HepG2 (cell line): ENCODE measurements at regions not wholly inside any gene's neighbourhood (a gene's known extent, or its start where the extent isn't known, plus 50 kb on each side); places are given as distances from the start of the nearest gene placed in this dataset.

Experiments used
- ATAC-seq: fragments of 200-7000 bp; cut with Tn5 transposase; 3 replicates; pipeline ENCODE4 v1.9.1; 2020; ENCODE audit warnings: mild to moderate bottlenecking, moderate library complexity
- BruUV-seq: library from RNA; stranded (reverse); fragments of 400-500 nt; replicated peaks from 2 replicates; lab custom pipeline; 2021; lab: Mats Ljungman, UMichigan
- CTCF ChIA-PET: fragments of 300-600 bp; formaldehyde crosslinking; extraction: SDS; loops from one replicate; lab custom pipeline; 2021; ENCODE audit warnings: low total read pairs, inconsistent platforms, low intra/inter-chr PET ratio; lab: Yijun Ruan, JAX
- POLR2A ChIA-PET: fragments of 350-600 bp; sonication (Branson Sonifier 250); formaldehyde crosslinking; loops from one replicate; lab custom pipeline; 2020; ENCODE audit warnings: antibody characterized with exemption, inconsistent platforms; lab: Yijun Ruan, JAX
- DNase-seq: peaks from one replicate; pipeline ENCODE4 v3.0.0-alpha.2; 2015; ENCODE audit warnings: low spot score
- FAIRE-seq: peaks from 3 replicates; lab custom pipeline; 2011; peaks lifted over from hg19 to GRCh38; lab: Jason Lieb, UNC
- H2AFZ ChIP-seq: one replicate; pipeline ENCODE4 v1.6.1; 2011; ENCODE audit warnings: low read length, inconsistent platforms
- H3K27ac ChIP-seq: fragments of 300-600 bp; 3 replicates; pipeline ENCODE4 v1.8.0; 2011; ENCODE audit warnings: mixed run types, mild to moderate bottlenecking, mixed read lengths, low read length, inconsistent platforms; ENCODE audit not compliant: insufficient read depth; ENCODE audit errors: extremely low read length
- H3K27me3 ChIP-seq, 2 experiments: fragments of 200-600 bp in 1 of 2; 2 replicates in 1 of 2; 3 replicates in 1 of 2; pipeline versions ENCODE4 v1.6.0 to v1.8.0; 2011; ENCODE audit warnings: low read length in 2 of 2, mild to moderate bottlenecking in 2 of 2, moderate library complexity in 2 of 2, inconsistent platforms in 1 of 2; ENCODE audit not compliant: insufficient read depth in 2 of 2, control insufficient read depth in 1 of 2
- H3K36me3 ChIP-seq, 2 experiments: fragments of 200-600 bp in 1 of 2; replicated peaks in 1 of 2; 2 replicates in 1 of 2; 3 replicates in 1 of 2; pipeline versions ENCODE4 v1.5.1 to v1.8.0; 2011; ENCODE audit warnings: low read length in 2 of 2, inconsistent platforms in 1 of 2; ENCODE audit not compliant: insufficient read depth in 2 of 2, control insufficient read depth in 1 of 2
- H3K4me1 ChIP-seq: 2 replicates; pipeline ENCODE4 v1.5.1; 2012; ENCODE audit warnings: low read length, inconsistent platforms; ENCODE audit not compliant: insufficient read depth
- H3K4me2 ChIP-seq: 2 replicates; pipeline ENCODE4 v1.6.0; 2011; ENCODE audit warnings: low read depth, low read length, inconsistent platforms
- H3K4me3 ChIP-seq, 3 experiments: fragments of 200-600 bp in 1 of 3; sonication (generic), shearing (Covaris generic) in 1 of 3; replicated peaks in 1 of 3; 2 replicates each; pipeline ENCODE4 v1.5.1; 2011 to 2016; ENCODE audit warnings: low read length in 3 of 3, inconsistent platforms in 2 of 3, low read depth in 2 of 3, mild to moderate bottlenecking in 2 of 3, control low read depth in 1 of 3, mixed read lengths in 1 of 3; ENCODE audit not compliant: insufficient read depth in 1 of 3
- H3K79me2 ChIP-seq: one replicate; pipeline ENCODE4 v1.6.1; 2011; ENCODE audit warnings: low read length, inconsistent platforms; ENCODE audit not compliant: insufficient read depth
- H3K9ac ChIP-seq: 2 replicates; pipeline ENCODE4 v1.6.0; 2011; ENCODE audit warnings: mild to moderate bottlenecking, low read depth, low read length, inconsistent platforms; ENCODE audit not compliant: insufficient read depth
- H3K9me3 ChIP-seq: 2 replicates; pipeline ENCODE4 v1.5.1; 2012; ENCODE audit warnings: mild to moderate bottlenecking, low read length
- H4K20me1 ChIP-seq: 2 replicates; pipeline ENCODE4 v1.6.0; 2011; ENCODE audit warnings: inconsistent platforms, mild to moderate bottlenecking, low read length, moderate library complexity; ENCODE audit not compliant: insufficient read depth
- ASH2L ChIP-seq: fragments of 300-600, 200-600 bp; sonication (generic); IDR thresholded peaks from 2 replicates; pipeline ENCODE4 v1.7.0; 2017; ENCODE audit warnings: low read depth, mild to moderate bottlenecking, moderate library complexity, mixed read lengths, low read length; ENCODE audit not compliant: insufficient read length
- HOXA3 ChIP-seq: sonication (generic); formaldehyde crosslinking; IDR thresholded peaks from 2 replicates; pipeline ENCODE4 v1.5.0; 2020; ENCODE audit warnings: missing genetic modification reagents
- MYNN ChIP-seq: sonication (generic); formaldehyde crosslinking; IDR thresholded peaks from 2 replicates; pipeline ENCODE4 v1.4.0; 2020; ENCODE audit warnings: mild to moderate bottlenecking, low read depth, missing genetic modification reagents
- NBN ChIP-seq: fragments of 450-650 bp; conservative IDR thresholded peaks from 2 replicates; pipeline ENCODE4 v1.6.1; 2017
- PAF1 ChIP-seq: IDR thresholded peaks from 2 replicates; pipeline ENCODE4 v1.6.1; 2016; ENCODE audit warnings: missing genetic modification reagents, missing compliant biosample characterization
- RBFOX2 ChIP-seq: fragments of 200-400 bp; formaldehyde crosslinking; IDR thresholded peaks from 2 replicates; pipeline ENCODE4 v1.6.1; 2017; ENCODE audit warnings: low read depth, mild to moderate bottlenecking, low read length
- SSRP1 ChIP-seq: IDR thresholded peaks from 2 replicates; pipeline ENCODE4 v1.6.1; 2016; ENCODE audit warnings: control low read depth
- TBP ChIP-seq: sonication (generic); formaldehyde crosslinking; IDR thresholded peaks from 2 replicates; pipeline ENCODE4 v1.5.0; 2020; ENCODE audit warnings: missing genetic modification reagents
- ZNF235 ChIP-seq: sonication (generic); formaldehyde crosslinking; IDR thresholded peaks from 2 replicates; pipeline ENCODE4 v1.8.1; 2023; ENCODE audit warnings: mild to moderate bottlenecking, missing genetic modification reagents, borderline replicate concordance
- ZNF382 ChIP-seq: sonication (generic); formaldehyde crosslinking; IDR thresholded peaks from 2 replicates; pipeline ENCODE4 v1.5.0; 2020; ENCODE audit warnings: missing genetic modification reagents, mild to moderate bottlenecking, borderline replicate concordance
- WGBS: methylation state at CpG from one replicate; pipeline ENCODE4 v1.1.6; 2017; ENCODE audit warnings: low lambda C conversion rate; 5-methylcytosine and 5-hydroxymethylcytosine counted together
- in situ Hi-C: cut with HindIII; loops from 2 replicates; pipeline ENCODE4 v1.10.0; 2017; ENCODE audit warnings: low pct_unique_long_range_greater_than_20kb; ENCODE audit not compliant: extremely low pct_ligation_motif_present
- intact Hi-C: fragments of 100-400 bp; cut with micrococcal nuclease; formaldehyde crosslinking; loops from one replicate; pipeline ENCODE4 v1.10.0; 2022; ENCODE audit not compliant: unreplicated experiment
- TF ChIP-seq, protein P1 (sequence below): IDR thresholded peaks from 2 replicates; pipeline ENCODE4 v1.6.1; 2016; ENCODE audit warnings: mild to moderate bottlenecking, missing biosample characterization, missing genetic modification reagents
- TF ChIP-seq, protein P2 (sequence below): sonication (generic); formaldehyde crosslinking; IDR thresholded peaks from 2 replicates; pipeline ENCODE4 v1.4.0; 2020; ENCODE audit warnings: mild to moderate bottlenecking, missing genetic modification reagents, borderline replicate concordance
- TF ChIP-seq, protein P3 (sequence below): IDR thresholded peaks from 2 replicates; pipeline ENCODE4 v1.6.1; 2016; ENCODE audit warnings: missing compliant biosample characterization, missing genetic modification reagents, borderline replicate concordance
- TF ChIP-seq, protein P4 (sequence below): sonication (generic); formaldehyde crosslinking; IDR thresholded peaks from 2 replicates; pipeline ENCODE4 v1.8.0; 2022; ENCODE audit warnings: missing genetic modification reagents, mild to moderate bottlenecking, inconsistent platforms, borderline replicate concordance
- TF ChIP-seq, protein P5 (sequence below): sonication (generic); formaldehyde crosslinking; IDR thresholded peaks from 2 replicates; pipeline ENCODE4 v1.4.0; 2020; ENCODE audit warnings: mild to moderate bottlenecking, missing genetic modification reagents

DNA sequence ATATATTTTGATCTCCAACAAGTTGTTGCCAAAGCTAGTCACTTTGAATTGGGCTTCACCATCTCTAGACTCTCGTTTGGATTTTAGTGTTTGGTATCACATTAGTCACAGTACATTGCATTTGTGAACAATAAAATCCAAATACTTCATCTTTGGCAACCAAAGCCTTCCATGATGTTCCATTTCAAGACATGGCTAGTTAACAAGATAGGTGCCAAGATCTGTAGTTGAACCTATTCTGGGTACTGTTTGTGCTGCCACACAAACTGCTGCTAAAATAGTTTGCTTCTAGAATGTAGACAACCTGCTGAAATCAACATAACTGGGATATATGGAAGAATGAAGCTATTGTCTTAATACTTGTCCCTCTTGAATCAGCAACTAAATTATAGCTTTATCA, 207.5 kb downstream of the LRRC70 start:
- ChIA-PET CTCF (no interaction called here), POLR2A (no interaction called here)
- 0% methylated on average over 1 of the region's 1 CpG for WGBS
- intact Hi-C loops (no loop called here), in situ Hi-C loops (no loop called here)
- Histone ChIP-seq H3K36me3 (no peaks in the 10 kb centered on the region), H4K20me1 (no peaks in the 10 kb centered on the region), H3K27me3 (no peaks in the 10 kb centered on the region), H3K27ac (no peak overlapping the region), H3K9me3 (no peaks in the 10 kb centered on the region), H3K79me2 (no peaks in the 10 kb centered on the region), H3K4me2 (no peak overlapping the region), H3K4me1 (no peaks in the 10 kb centered on the region), H3K4me3 (no peak overlapping the region), H3K9ac (no peak overlapping the region), H2AFZ (no peak overlapping the region)
- TF ChIP-seq, protein P1, sequence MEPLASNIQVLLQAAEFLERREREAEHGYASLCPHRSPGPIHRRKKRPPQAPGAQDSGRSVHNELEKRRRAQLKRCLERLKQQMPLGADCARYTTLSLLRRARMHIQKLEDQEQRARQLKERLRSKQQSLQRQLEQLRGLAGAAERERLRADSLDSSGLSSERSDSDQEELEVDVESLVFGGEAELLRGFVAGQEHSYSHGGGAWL (CRISPR knock-in tag) = no peak
- TF ChIP-seq TBP (CRISPR knock-in tag) = no peak
- TF ChIP-seq, protein P2, sequence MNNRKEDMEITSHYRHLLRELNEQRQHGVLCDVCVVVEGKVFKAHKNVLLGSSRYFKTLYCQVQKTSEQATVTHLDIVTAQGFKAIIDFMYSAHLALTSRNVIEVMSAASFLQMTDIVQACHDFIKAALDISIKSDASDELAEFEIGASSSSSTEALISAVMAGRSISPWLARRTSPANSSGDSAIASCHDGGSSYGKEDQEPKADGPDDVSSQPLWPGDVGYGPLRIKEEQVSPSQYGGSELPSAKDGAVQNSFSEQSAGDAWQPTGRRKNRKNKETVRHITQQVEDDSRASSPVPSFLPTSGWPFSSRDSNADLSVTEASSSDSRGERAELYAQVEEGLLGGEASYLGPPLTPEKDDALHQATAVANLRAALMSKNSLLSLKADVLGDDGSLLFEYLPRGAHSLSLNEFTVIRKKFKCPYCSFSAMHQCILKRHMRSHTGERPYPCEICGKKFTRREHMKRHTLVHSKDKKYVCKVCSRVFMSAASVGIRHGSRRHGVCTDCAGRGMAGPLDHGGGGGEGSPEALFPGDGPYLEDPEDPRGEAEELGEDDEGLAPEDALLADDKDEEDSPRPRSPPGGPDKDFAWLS (CRISPR knock-in tag) = no peak
- TF ChIP-seq NBN = no peak
- BruUV-seq = no TSS peak
- ATAC-seq (no peak), DNase-seq (no peak), FAIRE-seq (no peak)

DNA sequence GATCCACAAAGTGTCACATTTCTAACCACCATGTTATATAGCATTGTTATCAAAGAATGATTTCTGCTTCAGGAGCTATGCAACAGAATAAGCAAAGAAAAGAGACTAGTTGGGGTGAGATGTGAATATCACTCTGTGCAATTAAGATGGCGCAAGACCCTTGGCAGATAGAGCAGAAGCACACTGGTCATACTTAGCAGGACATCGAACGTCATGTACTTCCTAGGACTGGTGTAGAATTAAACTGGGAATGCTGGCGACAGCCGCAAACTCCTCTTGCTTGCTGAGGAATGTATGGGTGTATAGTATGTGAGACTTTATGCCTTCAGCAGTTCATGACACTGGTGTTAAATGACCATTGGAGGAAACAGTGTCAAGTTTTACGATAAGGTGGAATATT, 207.0 kb downstream of the LRRC70 start:
- H3K4me2 ChIP-seq = no peak overlapping the region
- no peaks in the 10 kb centered on the region for H3K27me3 ChIP-seq
- H2AFZ ChIP-seq = no peak overlapping the region
- no TSS peak for BruUV-seq
- H3K4me1 ChIP-seq = no peaks in the 10 kb centered on the region
- H3K9ac ChIP-seq = no peak overlapping the region
- FAIRE-seq (no peak), ATAC-seq (no peak), DNase-seq (no peak)
- no peaks in the 10 kb centered on the region for H4K20me1 ChIP-seq
- in situ Hi-C loops = no loop called here
- POLR2A ChIA-PET = no interaction called here
- WGBS = 63% methylated on average over 6 of the region's 6 CpGs
- no peak overlapping the region for H3K27ac ChIP-seq
- H3K4me3 ChIP-seq = no peak overlapping the region
- H3K9me3 ChIP-seq = no peaks in the 10 kb centered on the region
- H3K36me3 ChIP-seq = no peaks in the 10 kb centered on the region
- H3K79me2 ChIP-seq = no peaks in the 10 kb centered on the region
- CTCF ChIA-PET = no interaction called here
- intact Hi-C loops = no loop called here
- TF ChIP-seq PAF1 (CRISPR knock-in tag) (no peak), ZNF235 (CRISPR knock-in tag) (no peak), ASH2L (no peak), MYNN (CRISPR knock-in tag) (no peak), RBFOX2 (no peak), ZNF382 (no peak), SSRP1 (CRISPR knock-in tag) (no peak), HOXA3 (no peak)
- TF ChIP-seq, protein P3, sequence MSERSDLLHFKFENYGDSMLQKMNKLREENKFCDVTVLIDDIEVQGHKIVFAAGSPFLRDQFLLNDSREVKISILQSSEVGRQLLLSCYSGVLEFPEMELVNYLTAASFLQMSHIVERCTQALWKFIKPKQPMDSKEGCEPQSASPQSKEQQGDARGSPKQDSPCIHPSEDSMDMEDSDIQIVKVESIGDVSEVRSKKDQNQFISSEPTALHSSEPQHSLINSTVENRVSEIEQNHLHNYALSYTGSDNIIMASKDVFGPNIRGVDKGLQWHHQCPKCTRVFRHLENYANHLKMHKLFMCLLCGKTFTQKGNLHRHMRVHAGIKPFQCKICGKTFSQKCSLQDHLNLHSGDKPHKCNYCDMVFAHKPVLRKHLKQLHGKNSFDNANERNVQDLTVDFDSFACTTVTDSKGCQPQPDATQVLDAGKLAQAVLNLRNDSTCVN (CRISPR knock-in tag) = no peak
- TF ChIP-seq, protein P4, sequence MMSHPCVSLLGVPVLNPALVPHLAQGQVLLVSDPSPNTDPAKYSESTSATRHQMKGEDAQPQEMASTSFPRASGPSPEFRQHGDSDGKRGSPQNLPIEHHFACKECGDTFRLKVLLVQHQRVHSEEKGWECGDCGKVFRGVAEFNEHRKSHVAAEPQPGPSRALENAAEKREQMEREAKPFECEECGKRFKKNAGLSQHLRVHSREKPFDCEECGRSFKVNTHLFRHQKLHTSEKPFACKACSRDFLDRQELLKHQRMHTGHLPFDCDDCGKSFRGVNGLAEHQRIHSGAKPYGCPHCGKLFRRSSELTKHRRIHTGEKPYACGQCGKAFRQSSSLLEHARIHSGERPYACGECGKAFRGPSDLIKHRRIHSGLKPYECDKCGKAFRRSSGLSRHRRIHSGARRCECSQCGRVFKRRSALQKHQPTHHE (CRISPR knock-in tag) = no peak
- TF ChIP-seq, protein P5, sequence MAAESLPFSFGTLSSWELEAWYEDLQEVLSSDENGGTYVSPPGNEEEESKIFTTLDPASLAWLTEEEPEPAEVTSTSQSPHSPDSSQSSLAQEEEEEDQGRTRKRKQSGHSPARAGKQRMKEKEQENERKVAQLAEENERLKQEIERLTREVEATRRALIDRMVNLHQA (CRISPR knock-in tag) = no peak
